Occipital lobe (tissue), 1 donor: ENCODE measurements at regions not wholly inside any gene's neighbourhood (a gene's known extent, or its start where the extent isn't known, plus 50 kb on each side); places are given as distances from the start of the nearest gene placed in this dataset.
"Not testable (repeated sequence)": the region's sequence is repeated elsewhere in the genome, so short reads cannot be mapped to it uniquely, and the experiment has no call there.

ENCODE experiments used
- DNase-seq: peaks from one replicate; lab custom pipeline; 2025; lab: John Stamatoyannopoulos, UW

GRCh38 chr7:85335113-85335512 lies 148.3 kb upstream of the SEMA3D start:
- DNase-seq: not testable (repeated sequence)

- DNase-seq: no peak
Observed at GRCh38 chr7:85328456-85328998, 141.7 kb upstream of the SEMA3D start.

- DNase-seq: no peak
Observed at GRCh38 chr7:85324145-85324799, 137.4 kb upstream of the SEMA3D start.

- no peak for DNase-seq
Observed at GRCh38 chr7:85322252-85322651, 135.4 kb upstream of the SEMA3D start.

GRCh38 chr7:85320699-85321476 lies 134.0 kb upstream of the SEMA3D start:
- no peak for DNase-seq

GRCh38 chr7:85316489-85316888 lies 129.6 kb upstream of the SEMA3D start:
- DNase-seq: no peak

- no peak for DNase-seq
Observed at GRCh38 chr7:85310301-85310700, 123.4 kb upstream of the SEMA3D start.

GRCh38 chr7:85306115-85306514 lies 119.3 kb upstream of the SEMA3D start:
- no peak for DNase-seq

- DNase-seq: no peak
Observed at GRCh38 chr7:85294176-85294575, 107.3 kb upstream of the SEMA3D start.

- DNase-seq: no peak
Observed at GRCh38 chr7:85292908-85293576, 106.2 kb upstream of the SEMA3D start.

GRCh38 chr7:85290269-85290668 lies 103.4 kb upstream of the SEMA3D start:
- DNase-seq: no peak

GRCh38 chr7:85289279-85289678 lies 102.4 kb upstream of the SEMA3D start:
- DNase-seq: no peak

GRCh38 chr7:85287106-85287825 lies 100.4 kb upstream of the SEMA3D start:
- DNase-seq: no peak

GRCh38 chr7:85286446-85286845 lies 99.6 kb upstream of the SEMA3D start:
- no peak for DNase-seq

GRCh38 chr7:85285527-85285926 lies 98.7 kb upstream of the SEMA3D start:
- DNase-seq: no peak

- no peak for DNase-seq
Observed at GRCh38 chr7:85275204-85275603, 88.3 kb upstream of the SEMA3D start.

GRCh38 chr7:85274454-85274853 lies 87.6 kb upstream of the SEMA3D start:
- no peak for DNase-seq

GRCh38 chr7:85262891-85263290 lies 76.0 kb upstream of the SEMA3D start:
- DNase-seq: no peak

GRCh38 chr7:85261336-85261735 lies 74.5 kb upstream of the SEMA3D start:
- no peak for DNase-seq

- not testable (repeated sequence) for DNase-seq
Observed at GRCh38 chr7:85249787-85250186, 62.9 kb upstream of the SEMA3D start.

GRCh38 chr7:85239109-85239508 lies 52.3 kb upstream of the SEMA3D start:
- DNase-seq: no peak

- DNase-seq: no peak
Observed at GRCh38 chr7:85237721-85238120, 50.9 kb upstream of the SEMA3D start.
